SU-DHL-6 (cell line): ENCODE measurements at regions not wholly inside any gene's neighbourhood (a gene's known extent, or its start where the extent isn't known, plus 50 kb on each side); places are given as distances from the start of the nearest gene placed in this dataset.

Experiments used
- CTCF ChIP-seq: fragments of 200-600 bp; sonication (generic); IDR thresholded peaks from one replicate; pipeline ENCODE4 v1.5.1; 2017; ENCODE audit warnings: antibody characterized with exemption, mild to moderate bottlenecking, low read length, moderate library complexity; ENCODE audit not compliant: insufficient read depth, poor library complexity, severe bottlenecking
- EZH2phosphoT487 ChIP-seq: fragments of 200-600 bp; sonication (generic), shearing (Covaris generic); conservative IDR thresholded peaks from 2 replicates; pipeline ENCODE4 v1.6.1; 2018; ENCODE audit warnings: mild to moderate bottlenecking, antibody characterized with exemption, low read length, moderate library complexity, mixed read lengths

- TF ChIP-seq CTCF (no peak), EZH2phosphoT487 (no peak)
These were observed 83.9 kb downstream of the BAMBI start for GRCh38 chr10:28761084-28761846.
